ENCODE measurements at regions not wholly inside any gene's neighbourhood (a gene's known extent, or its start where the extent isn't known, plus 50 kb on each side); places are given as distances from the start of the nearest gene placed in this dataset.

DNA sequence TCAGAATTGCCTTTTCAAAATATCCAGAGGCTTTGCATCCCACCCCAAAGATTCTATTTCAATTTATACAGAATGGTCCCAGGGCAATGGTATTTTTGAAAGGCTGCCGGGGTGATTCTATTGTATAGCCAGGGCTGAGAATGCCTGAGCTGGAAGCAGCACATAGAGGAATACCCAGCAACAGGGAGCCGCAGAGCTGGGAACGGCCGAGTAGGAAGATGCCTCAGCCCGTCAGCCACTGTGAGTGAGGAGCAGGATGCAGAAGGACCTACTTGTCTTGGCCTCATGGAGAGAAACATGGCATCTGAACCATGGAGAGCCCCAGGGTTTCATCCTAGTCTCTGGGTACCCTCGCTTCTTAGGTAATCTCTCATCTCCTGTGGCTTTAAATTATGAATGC, 170.8 kb upstream of the FHL2 start:
- Mint-ChIP-seq H3K27ac (no peak overlapping the region), H3K4me3 (no peak overlapping the region), H3K36me3 (ENCODE audit: low read depth) (no peaks in the 10 kb centered on the region), H3K9me3 (no peaks in the 10 kb centered on the region), H3K4me1 (ENCODE audit: low read depth) (peaks cover 15% of the 10 kb centered on the region), H3K27me3 (ENCODE audit: insufficient read depth) (peaks cover 40% of the 10 kb centered on the region)
- no peak for TF ChIP-seq CTCF (IDR thresholded peaks at IDR 0.05)
- DNase-seq, result no peak

DNA sequence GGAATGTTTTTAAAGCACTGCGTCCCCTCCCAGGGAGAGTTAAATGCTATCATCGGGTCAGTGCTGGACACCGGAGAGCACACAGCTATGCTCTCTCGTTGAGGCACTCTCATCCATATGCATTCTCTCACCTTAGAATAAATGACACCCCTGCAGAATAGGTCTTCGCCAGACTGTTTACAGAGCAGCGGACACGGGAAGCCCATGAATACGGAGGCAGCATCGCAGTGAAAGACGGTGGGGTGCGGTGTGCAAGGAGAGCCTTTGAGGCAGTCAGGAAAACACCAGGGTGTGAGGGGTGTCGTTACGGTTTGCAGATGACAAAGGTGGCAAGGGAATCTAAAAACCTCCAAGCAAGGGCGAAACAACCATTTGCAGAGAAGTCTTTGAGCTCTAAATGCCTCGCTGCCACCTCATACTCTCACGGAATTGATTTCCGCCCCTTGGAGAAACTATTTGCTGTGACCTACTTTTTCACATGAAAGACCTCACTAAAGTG, 169.2 kb upstream of the FHL2 start:
- H3K4me3 Mint-ChIP-seq, result peak overlapping the region; percentile 0; the same call in 1 of the 2 replicates
- peaks cover 10% of the 10 kb centered on the region for H3K4me1 Mint-ChIP-seq (ENCODE audit: low read depth)
- no peak overlapping the region for H3K27ac Mint-ChIP-seq
- no peak for DNase-seq
- no peaks in the 10 kb centered on the region for H3K36me3 Mint-ChIP-seq (ENCODE audit: low read depth)
- no peak for TF ChIP-seq CTCF (IDR thresholded peaks at IDR 0.05)
- H3K9me3 Mint-ChIP-seq, result no peaks in the 10 kb centered on the region
- H3K27me3 Mint-ChIP-seq (ENCODE audit: insufficient read depth), result peaks cover 43% of the 10 kb centered on the region

DNA sequence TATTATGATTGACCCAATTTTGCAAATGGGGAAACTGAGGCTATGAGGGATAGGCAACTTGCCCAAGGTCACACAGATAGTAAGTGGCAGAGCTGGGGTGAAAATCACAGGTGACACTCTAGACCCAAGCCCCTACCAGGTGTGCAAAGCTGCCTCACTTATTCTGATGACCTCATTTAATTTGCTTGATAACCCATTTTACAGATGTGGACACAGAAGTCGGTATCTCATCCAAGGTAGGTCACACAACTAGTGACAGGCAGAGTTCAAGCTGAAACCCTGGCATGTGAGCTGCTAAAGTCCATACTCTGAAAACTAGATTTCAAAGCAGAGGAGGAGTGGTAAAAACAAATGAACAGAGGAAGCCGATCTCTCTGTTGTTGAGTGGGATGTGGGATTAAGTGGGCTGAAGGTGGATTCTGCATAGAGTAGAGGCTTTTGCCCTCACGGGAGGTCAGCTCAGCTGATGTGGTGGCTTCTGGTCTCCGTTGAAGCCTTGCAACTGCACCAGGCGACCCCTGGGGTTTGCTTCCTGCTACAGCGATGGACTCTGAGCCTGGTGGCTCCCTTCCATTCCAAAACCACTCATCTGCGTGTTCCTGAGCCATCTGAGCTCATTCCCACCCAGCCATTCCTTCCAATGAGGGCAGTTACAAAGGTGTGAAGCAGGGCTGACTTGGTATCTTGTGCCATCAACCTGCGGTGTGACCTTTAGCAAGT, 164.3 kb upstream of the FHL2 start:
- no peak for DNase-seq
- Mint-ChIP-seq H3K36me3 (ENCODE audit: low read depth) (no peaks in the 10 kb centered on the region), H3K4me3 (no peak overlapping the region), H3K27ac (no peak overlapping the region), H3K4me1 (ENCODE audit: low read depth) (peaks cover 5% of the 10 kb centered on the region), H3K9me3 (no peaks in the 10 kb centered on the region), H3K27me3 (ENCODE audit: insufficient read depth) (peaks cover 49% of the 10 kb centered on the region)
- TF ChIP-seq CTCF (IDR thresholded peaks at IDR 0.05), result no peak

DNA sequence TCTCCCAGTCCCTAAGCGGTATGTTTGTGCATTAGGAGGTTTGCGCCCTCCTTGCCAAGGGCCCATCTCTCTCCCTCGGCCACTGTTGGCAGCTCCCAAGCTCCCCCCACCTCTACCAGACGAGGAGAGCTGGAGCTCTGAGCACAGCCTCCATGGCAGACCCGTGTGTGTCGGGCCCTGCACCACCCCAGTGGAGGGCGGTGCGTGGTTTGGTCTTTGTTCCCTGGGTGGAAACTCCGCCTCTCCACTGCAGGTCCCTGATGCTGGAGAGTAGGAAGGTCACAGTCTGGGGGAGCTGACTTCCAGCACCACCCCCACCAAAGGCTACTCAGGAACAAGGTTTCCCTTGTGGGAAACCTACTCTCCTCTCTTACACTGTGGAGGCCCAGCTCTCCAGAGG, 162.6 kb upstream of the FHL2 start:
- H3K27ac Mint-ChIP-seq, result no peak overlapping the region

GRCh38 chr2:105560157-105560556, 161.3 kb upstream of the FHL2 start:
- TF ChIP-seq CTCF (IDR thresholded peaks at IDR 0.05), result no peak
- H3K27me3 Mint-ChIP-seq (ENCODE audit: insufficient read depth), result peaks cover 59% of the 10 kb centered on the region
- no peaks in the 10 kb centered on the region; the same call in 1 of the 2 replicates for H3K4me1 Mint-ChIP-seq (ENCODE audit: low read depth)
- no peak for DNase-seq
- no peak overlapping the region for H3K27ac Mint-ChIP-seq
- no peaks in the 10 kb centered on the region for H3K36me3 Mint-ChIP-seq (ENCODE audit: low read depth)
- H3K9me3 Mint-ChIP-seq, result no peaks in the 10 kb centered on the region
- H3K4me3 Mint-ChIP-seq, result no peak overlapping the region

More for the DNA sequence above, 162.6 kb upstream of the FHL2 start:
- no peak for TF ChIP-seq CTCF (IDR thresholded peaks at IDR 0.05)
- no peak for DNase-seq
- H3K27me3 Mint-ChIP-seq (ENCODE audit: insufficient read depth), result peaks cover 59% of the 10 kb centered on the region
- no peak overlapping the region for H3K4me3 Mint-ChIP-seq
- no peaks in the 10 kb centered on the region for H3K36me3 Mint-ChIP-seq (ENCODE audit: low read depth)
- H3K4me1 Mint-ChIP-seq (ENCODE audit: low read depth), result no peaks in the 10 kb centered on the region; the same call in 1 of the 2 replicates
- H3K9me3 Mint-ChIP-seq, result no peaks in the 10 kb centered on the region
